ENCODE measurements at regions not wholly inside any gene's neighbourhood (a gene's known extent, or its start where the extent isn't known, plus 50 kb on each side); places are given as distances from the start of the nearest gene placed in this dataset.

- Histone ChIP-seq H3K9me3 (ENCODE audit: control insufficient read depth, insufficient read depth, low read depth, low read length) (no peaks in the 10 kb centered on the region), H3K4me3 (ENCODE audit: low read depth, low read length) (no peak overlapping the region), H3K4me1 (ENCODE audit: control insufficient read depth, insufficient read depth, low read length) (no peaks in the 10 kb centered on the region; the same call in 1 of the 2 replicates), H3K27me3 (ENCODE audit: control insufficient read depth, insufficient read depth, low read length) (no peaks in the 10 kb centered on the region), H3K27ac (ENCODE audit: low read depth, low read length) (no peak overlapping the region), H3K36me3 (ENCODE audit: control insufficient read depth, insufficient read depth, low read length) (no peaks in the 10 kb centered on the region), H3K9ac (ENCODE audit: low read length) (no peak overlapping the region)
These were observed 81.3 kb upstream of the NAALADL2 start for GRCh38 chr3:174777813-174778212.

- Histone ChIP-seq H3K4me1 (ENCODE audit: control insufficient read depth, insufficient read depth, low read length) (no peaks in the 10 kb centered on the region), H3K36me3 (ENCODE audit: control insufficient read depth, insufficient read depth, low read length) (no peaks in the 10 kb centered on the region), H3K27me3 (ENCODE audit: control insufficient read depth, insufficient read depth, low read length) (no peaks in the 10 kb centered on the region), H3K9ac (ENCODE audit: low read length) (no peak overlapping the region), H3K27ac (ENCODE audit: low read depth, low read length) (no peak overlapping the region), H3K4me3 (ENCODE audit: low read depth, low read length) (no peak overlapping the region), H3K9me3 (ENCODE audit: control insufficient read depth, insufficient read depth, low read depth, low read length) (no peaks in the 10 kb centered on the region)
These were observed 75.6 kb upstream of the NAALADL2 start for GRCh38 chr3:174783502-174783901.

- H3K9ac ChIP-seq (ENCODE audit: low read length) = no peak overlapping the region
These were observed 74.8 kb upstream of the NAALADL2 start for GRCh38 chr3:174784206-174784934.

DNA sequence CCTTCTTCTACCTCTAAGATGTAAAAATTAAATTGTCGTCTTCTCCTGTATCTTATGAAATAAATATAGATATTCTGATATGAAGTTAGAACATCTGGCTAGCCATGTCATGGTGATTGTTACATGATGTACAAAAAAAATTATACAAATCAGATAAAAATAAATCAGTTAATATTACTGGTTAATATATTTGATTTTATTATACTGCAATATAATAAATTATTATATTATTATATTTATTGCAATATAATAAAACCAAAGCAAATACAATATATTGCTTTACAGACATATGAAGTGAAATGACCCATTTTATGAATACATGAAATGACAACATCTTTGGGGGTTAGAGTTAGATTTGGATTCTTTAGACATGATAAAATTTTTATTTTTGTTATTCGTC is 72.3 kb upstream of the NAALADL2 start:
- no peak overlapping the region for H3K27ac ChIP-seq (ENCODE audit: low read depth, low read length)
- no peak overlapping the region for H3K9ac ChIP-seq (ENCODE audit: low read length)
- H3K4me1 ChIP-seq (ENCODE audit: control insufficient read depth, insufficient read depth, low read length) = no peaks in the 10 kb centered on the region
- no peaks in the 10 kb centered on the region for H3K36me3 ChIP-seq (ENCODE audit: control insufficient read depth, insufficient read depth, low read length)
- H3K4me3 ChIP-seq (ENCODE audit: low read depth, low read length) = no peak overlapping the region
- H3K9me3 ChIP-seq (ENCODE audit: control insufficient read depth, insufficient read depth, low read depth, low read length) = no peaks in the 10 kb centered on the region
- no peaks in the 10 kb centered on the region for H3K27me3 ChIP-seq (ENCODE audit: control insufficient read depth, insufficient read depth, low read length)

More at GRCh38 chr3:174784206-174784934, 74.8 kb upstream of the NAALADL2 start:
- Histone ChIP-seq H3K27me3 (ENCODE audit: control insufficient read depth, insufficient read depth, low read length) (no peaks in the 10 kb centered on the region), H3K36me3 (ENCODE audit: control insufficient read depth, insufficient read depth, low read length) (no peaks in the 10 kb centered on the region), H3K9me3 (ENCODE audit: control insufficient read depth, insufficient read depth, low read depth, low read length) (no peaks in the 10 kb centered on the region), H3K27ac (ENCODE audit: low read depth, low read length) (no peak overlapping the region), H3K4me3 (ENCODE audit: low read depth, low read length) (no peak overlapping the region), H3K4me1 (ENCODE audit: control insufficient read depth, insufficient read depth, low read length) (no peaks in the 10 kb centered on the region)

DNA sequence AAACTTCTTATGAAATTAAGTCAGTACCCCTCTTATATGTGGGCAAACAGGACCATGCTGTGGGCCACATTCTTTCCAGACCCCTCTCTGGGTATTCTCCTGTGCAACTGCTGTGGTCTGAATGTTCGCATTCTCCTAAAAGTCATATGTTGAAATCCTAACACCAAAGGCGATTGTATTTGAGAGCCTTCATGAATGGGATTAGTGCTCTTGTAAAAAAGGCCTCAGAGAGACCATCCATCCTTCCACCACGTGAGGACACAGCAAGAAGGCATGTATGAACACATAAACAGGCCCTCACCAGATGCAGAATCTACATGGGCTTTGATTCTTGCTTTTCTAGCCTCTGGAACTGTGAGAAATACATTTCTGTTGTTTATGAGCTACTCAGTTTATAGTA is 68.0 kb upstream of the NAALADL2 start:
- no peaks in the 10 kb centered on the region for H3K27me3 ChIP-seq (ENCODE audit: control insufficient read depth, insufficient read depth, low read length)
- no peaks in the 10 kb centered on the region for H3K36me3 ChIP-seq (ENCODE audit: control insufficient read depth, insufficient read depth, low read length)
- no peaks in the 10 kb centered on the region for H3K9me3 ChIP-seq (ENCODE audit: control insufficient read depth, insufficient read depth, low read depth, low read length)
- no peak overlapping the region for H3K27ac ChIP-seq (ENCODE audit: low read depth, low read length)
- H3K4me1 ChIP-seq (ENCODE audit: control insufficient read depth, insufficient read depth, low read length) = no peaks in the 10 kb centered on the region
- no peak overlapping the region for H3K4me3 ChIP-seq (ENCODE audit: low read depth, low read length)
- H3K9ac ChIP-seq (ENCODE audit: low read length) = no peak overlapping the region

DNA sequence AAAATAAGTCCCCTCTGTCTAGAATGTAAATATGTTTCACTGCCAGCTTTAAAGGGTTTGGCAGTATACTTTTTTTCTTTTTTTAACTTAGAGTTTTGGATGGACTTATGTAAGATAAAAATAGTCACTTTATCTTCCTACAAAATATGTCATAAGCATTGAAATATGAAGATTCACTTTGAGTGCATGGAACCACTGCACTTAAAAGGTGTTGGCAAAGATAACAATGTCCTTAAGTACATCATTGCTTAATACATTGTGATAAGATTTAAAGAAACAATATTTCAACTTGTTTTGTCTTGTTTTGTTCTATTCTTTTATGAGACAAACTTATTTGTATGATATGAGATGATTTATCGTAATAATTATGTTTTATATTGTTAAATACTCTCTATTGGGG is 66.3 kb upstream of the NAALADL2 start:
- H3K4me1 ChIP-seq (ENCODE audit: control insufficient read depth, insufficient read depth, low read length) = no peaks in the 10 kb centered on the region
- H3K36me3 ChIP-seq (ENCODE audit: control insufficient read depth, insufficient read depth, low read length) = no peaks in the 10 kb centered on the region
- H3K9ac ChIP-seq (ENCODE audit: low read length) = no peak overlapping the region
- no peaks in the 10 kb centered on the region for H3K9me3 ChIP-seq (ENCODE audit: control insufficient read depth, insufficient read depth, low read depth, low read length)
- no peak overlapping the region for H3K4me3 ChIP-seq (ENCODE audit: low read depth, low read length)
- H3K27me3 ChIP-seq (ENCODE audit: control insufficient read depth, insufficient read depth, low read length) = no peaks in the 10 kb centered on the region
- H3K27ac ChIP-seq (ENCODE audit: low read depth, low read length) = no peak overlapping the region
